ENCODE measurements at regions not wholly inside any gene's neighbourhood (a gene's known extent, or its start where the extent isn't known, plus 50 kb on each side); places are given as distances from the start of the nearest gene placed in this dataset.

GRCh38 chr20:60352017-60352416, 393.8 kb downstream of the CDH26 start:
- Histone ChIP-seq H3K36me3 (no peaks in the 10 kb centered on the region), H3K4me3 (ENCODE audit: low read depth in 1 of 2, low read length in 1 of 2) (no peak overlapping the region), H3K9me3 (no peaks in the 10 kb centered on the region), H3K27me3 (no peaks in the 10 kb centered on the region), H3K27ac (no peak overlapping the region), H3K4me1 (ENCODE audit: control insufficient read depth in 1 of 2, insufficient read depth in 1 of 2, low read depth in 1 of 2, low read length in 1 of 2) (peaks cover 0 to 2% of the 10 kb centered on the region in 2 experiments)
- TF ChIP-seq CTCF (IDR thresholded peaks at IDR 0.05): no peak

- no peak for TF ChIP-seq CTCF (IDR thresholded peaks at IDR 0.05)
These were observed 394.4 kb downstream of the CDH26 start for GRCh38 chr20:60352596-60352995.

GRCh38 chr20:60354024-60354580, 395.9 kb downstream of the CDH26 start:
- peaks cover 0 to 18% of the 10 kb centered on the region in 2 experiments for H3K4me1 ChIP-seq (ENCODE audit: control insufficient read depth in 1 of 2, insufficient read depth in 1 of 2, low read depth in 1 of 2, low read length in 1 of 2)
- no peaks in the 10 kb centered on the region for H3K9me3 ChIP-seq
- TF ChIP-seq CTCF (IDR thresholded peaks at IDR 0.05): no peak
- no peak overlapping the region for H3K27ac ChIP-seq
- no peaks in the 10 kb centered on the region for H3K36me3 ChIP-seq
- H3K27me3 ChIP-seq: no peaks in the 10 kb centered on the region
- H3K4me3 ChIP-seq (ENCODE audit: low read depth in 1 of 2, low read length in 1 of 2): no peak overlapping the region

More at GRCh38 chr20:60352596-60352995, 394.4 kb downstream of the CDH26 start:
- H3K27me3 ChIP-seq: no peaks in the 10 kb centered on the region
- H3K4me3 ChIP-seq (ENCODE audit: low read depth in 1 of 2, low read length in 1 of 2): no peak overlapping the region
- no peaks in the 10 kb centered on the region for H3K36me3 ChIP-seq
- H3K9me3 ChIP-seq: no peaks in the 10 kb centered on the region
- peaks cover 0 to 8% of the 10 kb centered on the region in 2 experiments for H3K4me1 ChIP-seq (ENCODE audit: control insufficient read depth in 1 of 2, insufficient read depth in 1 of 2, low read depth in 1 of 2, low read length in 1 of 2)
- no peak overlapping the region for H3K27ac ChIP-seq

GRCh38 chr20:60358101-60358500, 399.9 kb downstream of the CDH26 start:
- TF ChIP-seq CTCF (IDR thresholded peaks at IDR 0.05): no peak
- no peaks in the 10 kb centered on the region for H3K9me3 ChIP-seq
- H3K4me3 ChIP-seq (ENCODE audit: low read depth in 1 of 2, low read length in 1 of 2): no peak overlapping the region
- no peaks in the 10 kb centered on the region for H3K36me3 ChIP-seq
- H3K27me3 ChIP-seq: no peaks in the 10 kb centered on the region
- H3K4me1 ChIP-seq (ENCODE audit: control insufficient read depth in 1 of 2, insufficient read depth in 1 of 2, low read depth in 1 of 2, low read length in 1 of 2): peaks cover 0 to 18% of the 10 kb centered on the region in 2 experiments
- peak overlapping the region; percentile 39 for H3K27ac ChIP-seq

GRCh38 chr20:60359010-60359409, 400.8 kb downstream of the CDH26 start:
- Histone ChIP-seq H3K9me3 (no peaks in the 10 kb centered on the region), H3K4me3 (ENCODE audit: low read depth in 1 of 2, low read length in 1 of 2) (no peak overlapping the region), H3K27me3 (no peaks in the 10 kb centered on the region), H3K36me3 (no peaks in the 10 kb centered on the region), H3K27ac (no peak overlapping the region), H3K4me1 (ENCODE audit: control insufficient read depth in 1 of 2, insufficient read depth in 1 of 2, low read depth in 1 of 2, low read length in 1 of 2) (peaks cover 0 to 18% of the 10 kb centered on the region in 2 experiments)
- no peak for TF ChIP-seq CTCF (IDR thresholded peaks at IDR 0.05)
